ENCODE measurements at regions not wholly inside any gene's neighbourhood (a gene's known extent, or its start where the extent isn't known, plus 50 kb on each side); places are given as distances from the start of the nearest gene placed in this dataset.
"Not testable (repeated sequence)": the region's sequence is repeated elsewhere in the genome, so short reads cannot be mapped to it uniquely, and the experiment has no call there.

- WGBS, 2 experiments (ENCODE audit: extremely low coverage in 2 of 2, insufficient read length in 1 of 2): no CpG with 5 or more reads among the region's 2 CpGs
- POLR2A ChIA-PET (ENCODE audit: unreplicated experiment): no interaction called here
- Histone ChIP-seq H3K27ac (ENCODE audit: insufficient read depth, low read length) (no peak overlapping the region), H3K9me3 (ENCODE audit: control insufficient read depth, insufficient read depth, low read length) (no peaks in the 10 kb centered on the region), H3K4me2 (ENCODE audit: low read depth, low read length) (no peak overlapping the region), H3K23ac (ENCODE audit: low read depth, low read length) (no peak overlapping the region), H3K79me1 (ENCODE audit: low read depth in 1 of 2, low read length in 2 of 2) (no peaks in the 10 kb centered on the region), H3K4me3 (ENCODE audit: insufficient read depth, low read depth, low read length) (no peak overlapping the region), H3K9me1 (ENCODE audit: insufficient read depth, low read length) (no peaks in the 10 kb centered on the region), H3K4me1 (ENCODE audit: control insufficient read depth, insufficient read depth, low read length) (no peaks in the 10 kb centered on the region), H2AK5ac (ENCODE audit: low read depth, low read length) (no peak overlapping the region), H3K18ac (ENCODE audit: low read depth, low read length) (no peak overlapping the region), H2AFZ (replicated peaks; ENCODE audit: low read length, poor library complexity) (no peak overlapping the region), H4K8ac (ENCODE audit: low read depth in 2 of 2, low read length in 2 of 2) (no peak overlapping the region), H2BK15ac (ENCODE audit: low read depth, low read length) (no peak overlapping the region), H4K5ac (ENCODE audit: low read depth, low read length) (no peak overlapping the region), H3K27me3 (ENCODE audit: control insufficient read depth, insufficient read depth, low read length) (no peaks in the 10 kb centered on the region), H2AK9ac (replicated peaks; ENCODE audit: low read depth, low read length, poor library complexity) (no peak overlapping the region), H4K91ac (ENCODE audit: insufficient read depth, low read depth, low read length) (no peak overlapping the region), H3K4ac (ENCODE audit: low read depth, low read length) (no peak overlapping the region), H3K14ac (replicated peaks; ENCODE audit: low read depth, low read length) (no peak overlapping the region), H3K56ac (ENCODE audit: extremely low read depth, insufficient read depth, low read length) (no peak overlapping the region), H3K9ac (ENCODE audit: low read depth, low read length) (no peak overlapping the region), H2BK5ac (ENCODE audit: low read depth, low read length, poor library complexity, severe bottlenecking) (no peak overlapping the region), H2BK120ac (ENCODE audit: low read depth, low read length) (no peak overlapping the region), H4K20me1 (ENCODE audit: insufficient read depth, low read length) (no peaks in the 10 kb centered on the region), H3K36me3 (ENCODE audit: control insufficient read depth, insufficient read depth, low read length) (no peaks in the 10 kb centered on the region), H2BK20ac (ENCODE audit: low read depth, low read length) (no peak overlapping the region)
- no TSS peak for BruUV-seq (replicated peaks)
- CTCF ChIA-PET: no interaction called here
- ATAC-seq (ENCODE audit: low read depth) (no peak), DNase-seq (no peak)
- intact Hi-C loops (cut with micrococcal nuclease): no loop called here
- TF ChIP-seq MAFK (IDR thresholded peaks at IDR 0.05; ENCODE audit: low read depth, low read length): no peak
- no peak for TF ChIP-seq RFX5 (IDR thresholded peaks at IDR 0.05; ENCODE audit: low read depth, low read length)
- TF ChIP-seq BHLHE40 (IDR thresholded peaks at IDR 0.05; ENCODE audit: low read depth, low read length): no peak
- no peak for TF ChIP-seq CHD1 (IDR thresholded peaks at IDR 0.05; ENCODE audit: low read depth, low read length)
- TF ChIP-seq USF2 (IDR thresholded peaks at IDR 0.05; ENCODE audit: low read depth, low read length): no peak
- dilution Hi-C loops (cut with HindIII; ENCODE audit: low sequenced_read_pairs, unreplicated experiment): no loop called here
- in situ Hi-C loops (cut with MboI; ENCODE audit: low sequenced_read_pairs): no loop called here
These were observed 1427.2 kb upstream of the PCDH10 start for GRCh38 chr4:131721883-131722282.

GRCh38 chr4:131723069-131723468 is 1426.0 kb upstream of the PCDH10 start:
- H4K5ac ChIP-seq (ENCODE audit: low read depth, low read length); H3K9ac ChIP-seq (ENCODE audit: low read depth, low read length); H4K91ac ChIP-seq (ENCODE audit: insufficient read depth, low read depth, low read length); H3K4ac ChIP-seq (ENCODE audit: low read depth, low read length); H2AK9ac ChIP-seq (replicated peaks; ENCODE audit: low read depth, low read length, poor library complexity); H3K9me3 ChIP-seq (ENCODE audit: control insufficient read depth, insufficient read depth, low read length); ATAC-seq (ENCODE audit: low read depth); BruUV-seq (replicated peaks); H3K23ac ChIP-seq (ENCODE audit: low read depth, low read length); H4K8ac ChIP-seq (ENCODE audit: low read depth in 2 of 2, low read length in 2 of 2); H3K27me3 ChIP-seq (ENCODE audit: control insufficient read depth, insufficient read depth, low read length); CTCF ChIA-PET; H3K27ac ChIP-seq (ENCODE audit: insufficient read depth, low read length); DNase-seq; H2BK15ac ChIP-seq (ENCODE audit: low read depth, low read length); intact Hi-C loops (cut with micrococcal nuclease); H3K4me1 ChIP-seq (ENCODE audit: control insufficient read depth, insufficient read depth, low read length); H2BK20ac ChIP-seq (ENCODE audit: low read depth, low read length); H3K56ac ChIP-seq (ENCODE audit: extremely low read depth, insufficient read depth, low read length); POLR2A ChIA-PET (ENCODE audit: unreplicated experiment); H2BK120ac ChIP-seq (ENCODE audit: low read depth, low read length); H3K4me2 ChIP-seq (ENCODE audit: low read depth, low read length); H3K4me3 ChIP-seq (ENCODE audit: insufficient read depth, low read depth, low read length); H2BK5ac ChIP-seq (ENCODE audit: low read depth, low read length, poor library complexity, severe bottlenecking); H2AFZ ChIP-seq (replicated peaks; ENCODE audit: low read length, poor library complexity); H3K18ac ChIP-seq (ENCODE audit: low read depth, low read length); H3K36me3 ChIP-seq (ENCODE audit: control insufficient read depth, insufficient read depth, low read length); H3K9me1 ChIP-seq (ENCODE audit: insufficient read depth, low read length); H3K14ac ChIP-seq (replicated peaks; ENCODE audit: low read depth, low read length); H4K20me1 ChIP-seq (ENCODE audit: insufficient read depth, low read length); dilution Hi-C loops (cut with HindIII; ENCODE audit: low sequenced_read_pairs, unreplicated experiment); H3K79me1 ChIP-seq (ENCODE audit: low read depth in 1 of 2, low read length in 2 of 2); H2AK5ac ChIP-seq (ENCODE audit: low read depth, low read length); in situ Hi-C loops (cut with MboI; ENCODE audit: low sequenced_read_pairs): not testable (repeated sequence)
- no CpG with 5 or more reads among the region's 24 CpGs for WGBS, 2 experiments (ENCODE audit: extremely low coverage in 2 of 2, insufficient read length in 1 of 2)

Measured in IMR-90 (cell line).